Stimulated activated CD4-positive, alpha-beta T cell treated with anti-CD3 and anti-CD28 coated beads, Interleukin-15, amount 100 ng/mL, for 24 hours (primary cell): ENCODE measurements at regions not wholly inside any gene's neighbourhood (a gene's known extent, or its start where the extent isn't known, plus 50 kb on each side); places are given as distances from the start of the nearest gene placed in this dataset.
A peak's percentile ranks its signal among the peaks of the same experiment; 100 is the strongest.

Experiments
- DNase-seq: peaks from one replicate; pipeline ENCODE4 v3.0.0-alpha.2; 2020

DNA sequence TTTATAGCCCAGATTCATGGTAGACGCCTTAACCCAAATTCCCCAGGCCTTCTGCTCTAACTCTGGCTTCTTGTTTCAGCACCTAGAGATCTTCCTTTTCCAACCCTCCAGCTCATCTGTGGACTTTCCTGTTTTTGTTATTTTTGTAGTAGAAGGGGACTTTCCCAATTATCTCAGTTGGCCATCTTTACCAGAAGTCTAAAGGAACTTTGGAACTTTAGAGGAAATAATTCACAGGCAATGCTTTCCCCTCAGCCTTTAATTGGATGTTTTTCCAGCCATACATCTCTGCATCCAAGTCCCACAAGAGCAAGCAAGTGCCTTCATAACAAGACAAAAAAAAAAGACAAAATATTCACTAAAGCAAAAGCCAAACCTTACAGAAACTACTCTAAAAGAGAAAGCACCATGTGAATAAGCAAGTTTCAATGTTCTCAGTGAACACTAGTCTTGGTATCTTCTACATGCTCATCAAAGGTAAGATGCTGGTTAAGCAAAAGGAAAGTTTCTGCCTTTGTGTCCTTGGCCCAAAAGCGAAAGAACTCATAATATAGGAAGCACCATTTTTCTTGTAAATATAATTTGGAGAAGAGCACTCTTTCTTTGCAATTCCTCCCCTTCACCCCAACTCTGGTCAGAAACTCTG, 377.3 kb downstream of the SETD4 start:
- DNase-seq: no peak

DNA sequence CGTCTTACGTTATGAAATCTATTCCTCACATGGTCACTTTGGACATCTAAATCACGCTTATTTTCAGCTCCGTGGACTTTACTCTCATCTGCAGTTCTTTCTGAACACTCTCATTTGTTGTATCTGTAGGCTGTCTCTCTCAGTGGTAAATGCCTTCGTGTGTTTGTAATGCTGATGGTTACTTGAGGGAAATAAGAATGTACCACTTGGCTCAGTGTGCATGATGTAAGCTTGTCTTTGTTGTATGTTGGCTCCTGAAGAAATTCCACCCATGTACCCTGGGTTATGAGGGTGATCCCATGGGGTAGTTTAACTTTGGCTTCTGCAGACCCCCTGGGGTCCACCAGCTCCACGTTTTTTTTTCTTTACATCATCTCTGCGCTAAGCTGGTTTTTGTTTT, 378.4 kb downstream of the SETD4 start:
- no peak for DNase-seq

DNA sequence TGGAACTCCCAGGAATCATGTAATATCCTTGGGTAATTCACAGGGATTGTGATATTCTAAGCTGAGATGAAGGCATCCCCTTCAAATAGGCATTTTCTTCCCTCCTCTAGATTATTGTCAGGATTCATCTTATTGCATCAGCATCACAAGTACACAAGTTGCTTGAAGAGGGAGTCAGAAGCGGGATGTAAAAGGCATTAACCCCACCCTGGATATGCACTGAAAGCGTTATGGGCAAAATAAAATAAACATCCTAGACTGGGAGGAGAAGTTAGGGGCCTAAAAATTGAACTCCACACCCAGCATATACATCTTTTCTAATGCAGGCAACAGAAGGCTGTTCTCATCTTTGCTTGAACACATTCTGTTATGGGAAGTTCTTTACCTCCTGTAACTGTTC, 381.2 kb downstream of the SETD4 start:
- DNase-seq: no peak

DNA sequence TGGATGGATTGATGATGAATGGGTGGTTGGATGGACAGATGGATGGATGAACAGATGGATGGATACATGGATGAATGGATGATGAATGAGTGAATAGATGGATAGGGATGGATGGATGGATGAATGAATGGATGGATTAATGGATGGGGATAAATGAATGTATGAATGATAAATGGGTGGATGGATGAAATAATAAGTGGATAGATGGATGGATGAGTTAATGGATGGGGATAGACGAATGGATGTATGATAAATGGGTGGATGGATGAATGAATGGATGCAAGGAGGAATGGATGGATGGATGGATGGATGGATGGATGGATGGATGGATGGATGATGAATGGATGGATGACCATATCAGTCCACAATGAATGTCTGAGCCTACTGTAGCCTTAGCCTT, 381.9 kb downstream of the SETD4 start:
- no peak for DNase-seq

DNA sequence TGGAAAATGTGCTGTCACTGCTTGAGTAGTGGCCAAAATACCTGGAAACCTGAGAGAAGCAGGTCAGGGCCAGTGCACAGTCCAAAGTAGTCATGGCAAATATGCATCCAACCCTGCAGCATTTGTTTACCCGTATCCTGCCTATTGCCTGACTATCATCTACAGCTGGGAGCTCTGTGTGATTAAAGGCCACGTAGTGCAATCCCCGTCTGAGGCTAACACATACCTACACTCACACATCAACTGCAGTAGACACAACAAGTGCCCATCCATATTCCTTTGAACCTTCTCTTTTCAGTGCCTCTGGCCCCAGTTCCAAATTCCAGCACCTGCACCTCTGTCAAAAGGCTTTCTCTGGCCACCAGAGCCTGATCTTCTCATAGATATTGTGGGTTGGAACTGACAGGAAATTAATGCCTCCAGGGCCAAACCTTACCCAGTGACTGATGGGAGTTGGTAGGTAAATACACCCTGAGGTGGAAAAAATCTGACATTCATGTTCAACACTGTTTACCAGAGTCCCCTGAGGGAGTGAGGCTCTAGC, 383.0 kb downstream of the SETD4 start:
- no peak for DNase-seq

DNA sequence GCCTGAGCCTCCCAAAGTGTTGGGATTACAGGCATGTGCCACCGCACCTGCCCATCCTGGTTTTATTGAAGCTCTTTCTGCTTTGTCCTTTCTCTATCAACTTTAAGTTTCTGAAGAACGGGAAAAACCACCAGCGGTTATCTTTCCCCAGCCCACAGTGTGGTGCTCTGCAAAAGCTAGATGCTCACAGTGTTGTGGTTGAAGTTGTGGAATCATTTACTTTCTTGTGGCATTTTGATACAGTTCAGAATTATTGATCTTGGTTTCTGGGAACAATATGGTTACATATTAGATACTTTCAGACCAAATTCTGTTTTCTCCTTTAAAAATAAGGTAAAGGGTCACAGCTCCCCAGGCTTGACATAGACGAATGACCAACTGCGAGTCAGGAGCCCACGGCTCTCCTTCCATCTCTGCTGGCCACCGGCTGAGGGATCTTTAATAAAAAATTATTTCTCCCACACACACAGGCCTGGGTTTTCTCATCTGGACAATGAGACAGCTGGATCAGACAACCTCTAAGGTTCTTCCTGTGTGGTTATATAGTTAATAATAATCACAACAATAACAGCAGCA, 385.3 kb downstream of the SETD4 start:
- no peak for DNase-seq

DNA sequence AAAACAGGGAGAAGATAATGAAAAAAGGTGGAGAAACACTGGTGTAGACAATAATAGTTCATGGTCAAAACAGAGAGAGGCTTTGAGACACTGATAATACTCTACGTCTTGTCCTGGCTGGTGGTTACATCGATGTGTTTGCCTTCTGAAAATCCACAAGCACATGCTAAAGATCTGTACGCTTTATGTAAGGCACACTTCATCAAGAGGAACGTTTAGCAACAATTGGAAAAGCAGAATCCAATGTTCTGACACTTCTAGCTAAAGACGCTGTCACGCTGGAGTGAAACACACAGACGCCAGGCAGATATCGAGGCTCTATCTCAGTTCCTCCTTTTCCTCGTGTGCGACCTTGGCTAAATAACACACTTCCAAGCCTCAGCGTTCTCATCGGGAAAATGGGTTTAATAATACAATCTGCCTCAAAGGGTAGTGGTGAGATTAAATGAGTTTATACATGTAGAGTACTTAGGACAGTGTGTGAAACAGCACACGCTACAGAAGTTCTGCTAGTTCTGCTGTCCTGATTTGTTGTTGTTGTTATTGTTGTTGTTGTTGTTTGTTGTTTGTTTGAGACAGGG, 386.1 kb downstream of the SETD4 start:
- DNase-seq: no peak

DNA sequence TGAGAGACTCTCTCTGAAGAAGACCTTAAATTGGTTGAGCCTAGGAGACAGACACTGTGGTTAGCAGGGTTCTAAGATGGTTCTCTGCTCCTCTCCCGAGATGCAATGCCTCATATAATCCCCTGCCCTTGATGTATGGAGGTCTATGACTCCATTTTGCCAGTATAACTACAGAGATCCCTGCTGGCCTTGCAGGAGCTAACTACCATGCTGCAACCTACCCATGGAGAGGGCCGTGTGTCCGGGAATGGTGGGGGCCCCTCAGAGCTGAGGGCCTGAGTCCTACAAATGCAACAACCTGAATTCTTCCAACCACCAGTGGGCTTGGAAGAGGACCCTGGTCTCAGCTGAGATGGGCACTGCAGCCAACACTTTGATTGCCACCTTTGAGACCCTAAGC, 388.0 kb downstream of the SETD4 start:
- no peak for DNase-seq

DNA sequence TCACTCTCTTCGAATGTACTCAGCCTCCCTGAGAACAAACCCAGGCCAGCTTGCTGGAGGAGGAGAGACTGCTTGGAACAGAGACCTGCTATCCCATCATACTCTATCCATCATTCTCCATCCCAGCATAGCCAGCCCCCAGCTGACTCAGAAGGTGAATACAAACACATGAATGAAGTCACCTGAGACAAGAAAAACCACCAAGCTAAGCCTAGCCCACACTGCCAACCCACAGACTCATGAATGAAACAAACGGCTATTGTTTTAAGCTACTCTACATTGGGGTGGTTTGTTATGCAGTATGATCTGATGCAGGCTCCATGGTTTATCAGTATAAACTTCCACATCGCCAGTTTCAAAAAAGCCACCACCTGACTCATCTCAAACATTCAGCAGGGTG, 395.6 kb downstream of the SETD4 start:
- peak; percentile 10 for DNase-seq

DNA sequence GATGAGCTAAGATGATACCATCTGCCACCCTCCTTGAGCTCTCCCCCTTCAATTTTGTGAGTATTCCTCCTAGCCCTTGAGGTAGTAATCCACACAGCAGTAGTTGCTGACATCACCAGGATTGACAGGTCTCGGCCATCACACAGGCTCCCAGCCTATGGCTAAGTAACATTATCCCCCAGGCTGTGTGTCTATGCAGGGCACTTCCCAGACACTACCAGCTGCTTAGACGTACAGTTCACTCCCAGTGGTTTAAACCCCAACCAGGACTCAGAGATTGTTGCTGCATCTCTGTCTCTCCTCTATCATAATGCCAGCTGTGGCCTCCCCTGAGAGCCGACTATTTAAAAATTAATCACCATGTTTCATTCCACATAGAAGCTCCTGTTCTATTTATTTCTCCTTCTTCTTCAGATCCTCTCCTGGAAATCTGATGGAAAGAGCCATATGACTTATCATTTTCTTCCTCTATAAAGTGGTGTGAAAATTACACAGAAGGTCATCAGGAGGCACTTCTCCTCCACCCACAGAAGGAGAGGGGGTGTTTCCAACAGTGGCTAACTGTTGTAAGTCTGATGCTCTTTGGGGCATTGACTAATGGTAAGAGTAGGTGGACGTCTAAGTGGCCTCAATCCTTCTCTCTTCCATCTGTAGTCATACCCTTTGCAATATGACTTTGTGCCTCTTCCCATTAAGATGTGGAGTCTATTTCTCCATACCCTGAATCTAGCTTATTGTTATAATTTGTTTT, 396.3 kb downstream of the SETD4 start:
- no peak for DNase-seq

DNA sequence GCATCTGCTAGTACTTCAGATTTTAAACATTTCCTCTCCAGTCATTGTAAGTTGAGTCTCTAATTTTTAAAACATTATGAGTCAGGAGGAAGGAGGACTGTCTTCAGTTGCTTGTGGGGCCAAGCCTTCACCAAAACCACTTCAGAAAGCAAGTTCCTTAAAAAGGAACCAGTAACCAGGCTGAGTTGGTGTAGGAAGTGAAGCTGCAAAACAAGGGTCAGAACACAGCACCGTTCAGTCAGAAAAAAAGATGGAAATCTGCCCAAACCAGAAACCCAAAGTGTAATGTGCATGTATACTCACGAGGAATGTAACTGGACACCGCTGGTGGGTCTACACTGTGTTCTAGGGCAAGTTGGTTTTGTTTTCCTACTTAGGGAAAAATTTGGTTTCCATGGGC, 402.1 kb downstream of the SETD4 start:
- no peak for DNase-seq

DNA sequence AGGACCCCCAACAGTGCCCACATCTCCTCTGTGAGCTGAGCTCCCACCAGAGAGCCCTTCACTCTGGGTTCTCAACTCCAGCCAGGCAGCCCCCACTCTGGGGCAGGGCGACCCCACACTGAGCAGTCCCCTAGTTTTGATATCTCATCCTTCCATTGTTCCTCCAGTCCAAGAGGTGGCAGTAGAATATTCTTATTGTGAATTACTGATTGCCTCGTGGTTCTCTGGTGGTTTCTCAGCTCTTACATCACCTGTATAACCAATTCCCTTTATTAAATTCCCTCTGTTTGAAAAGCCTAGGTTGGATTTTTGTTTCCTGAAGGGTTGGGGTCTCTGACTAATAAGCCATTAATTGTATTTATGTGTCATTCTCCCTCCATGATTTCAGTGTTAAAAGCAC, 407.5 kb downstream of the SETD4 start:
- no peak for DNase-seq

DNA sequence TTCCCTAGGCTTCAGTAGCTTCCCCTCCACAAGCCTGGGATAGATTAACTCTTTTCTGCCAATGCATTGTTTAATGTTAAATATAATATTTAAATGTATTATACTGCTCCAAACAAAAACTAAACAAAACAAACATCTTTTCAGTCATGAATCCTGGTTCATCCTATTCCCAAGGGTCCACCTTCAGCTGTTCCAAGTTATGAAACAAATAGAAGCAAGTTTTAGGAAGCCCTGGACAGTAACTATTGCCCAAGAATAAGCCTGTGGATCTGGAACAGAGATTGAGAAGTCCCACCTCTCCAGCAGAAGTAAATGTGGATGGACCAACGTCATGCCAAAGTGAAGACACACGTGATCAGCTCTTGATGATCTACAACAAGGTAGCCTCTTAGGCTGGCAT, 408.1 kb downstream of the SETD4 start:
- DNase-seq: no peak

DNA sequence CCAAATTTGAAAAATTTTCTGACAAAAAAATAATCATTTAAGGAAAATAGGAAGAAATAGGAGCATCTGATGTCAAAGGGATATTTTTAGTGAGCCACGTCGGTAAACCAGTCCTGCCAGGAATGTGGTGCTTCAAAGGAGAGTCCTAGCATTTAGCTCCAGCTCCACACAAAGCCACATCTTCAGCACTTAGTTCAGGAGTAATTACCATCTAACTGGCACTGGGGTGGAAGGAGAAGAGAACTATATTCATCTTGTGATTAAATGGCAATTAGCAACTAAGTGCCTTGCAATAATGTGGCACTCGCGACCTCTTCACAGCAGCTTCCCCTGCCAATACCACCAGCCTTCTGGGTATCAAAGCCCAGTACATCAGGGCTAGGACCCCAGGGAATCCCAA, 409.1 kb downstream of the SETD4 start:
- no peak for DNase-seq

DNA sequence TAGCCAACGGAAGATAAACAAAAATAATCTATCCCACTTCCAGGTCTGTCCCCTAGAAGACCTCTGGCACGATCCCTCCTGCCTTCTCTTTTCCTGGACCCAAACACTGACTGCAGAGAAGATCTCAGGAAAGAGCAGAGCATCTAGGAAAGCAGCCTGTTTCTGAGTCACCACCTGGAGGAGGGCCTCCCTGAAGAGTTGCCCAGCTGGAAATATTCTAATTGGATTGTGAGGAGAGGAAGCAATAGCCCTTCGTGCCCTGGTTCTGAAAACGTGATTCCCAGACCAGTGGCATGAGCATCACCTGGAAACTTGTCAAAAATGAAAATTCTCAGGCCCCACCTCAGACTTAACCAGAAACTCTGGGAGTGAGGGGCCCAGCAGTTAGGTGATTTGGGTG, 411.1 kb downstream of the SETD4 start:
- no peak for DNase-seq

DNA sequence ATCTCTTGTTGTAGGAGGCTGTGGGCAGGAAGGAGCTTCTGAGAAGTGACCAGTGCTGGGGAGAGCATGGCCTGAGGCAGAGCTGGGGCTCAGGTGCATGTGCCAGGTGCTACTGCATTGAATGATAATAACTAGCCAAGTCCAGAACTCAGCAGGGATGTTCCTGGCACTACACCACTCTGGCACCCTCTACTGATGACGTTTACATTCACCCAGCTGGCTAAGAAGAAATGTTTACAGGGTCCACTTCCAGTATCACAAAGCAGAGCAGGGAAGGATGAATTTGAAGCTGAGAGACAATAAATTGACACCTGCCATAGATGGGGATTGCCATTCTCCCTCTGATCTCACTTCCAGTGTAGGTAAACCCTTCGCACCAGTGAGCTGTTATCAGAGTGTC, 411.8 kb downstream of the SETD4 start:
- no peak for DNase-seq

DNA sequence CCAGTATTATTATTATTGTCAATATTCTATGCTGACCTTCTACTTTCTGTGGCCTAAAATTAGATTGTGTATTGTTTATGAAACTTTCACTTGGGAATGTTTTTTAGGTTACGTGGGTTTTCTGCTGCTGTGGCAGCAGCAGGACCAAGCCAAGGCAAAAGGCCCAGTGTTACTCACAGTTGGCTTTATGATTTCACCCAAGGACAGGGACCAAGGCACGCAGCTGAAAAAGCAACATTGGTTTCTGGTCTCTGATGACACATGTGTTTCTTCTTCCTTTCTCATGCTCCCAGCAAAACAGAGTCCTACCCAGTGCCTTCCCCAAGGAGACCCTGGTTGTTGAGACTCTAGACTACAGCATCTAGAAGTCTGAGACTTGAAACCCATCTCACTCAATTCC, 413.7 kb downstream of the SETD4 start:
- DNase-seq: no peak

DNA sequence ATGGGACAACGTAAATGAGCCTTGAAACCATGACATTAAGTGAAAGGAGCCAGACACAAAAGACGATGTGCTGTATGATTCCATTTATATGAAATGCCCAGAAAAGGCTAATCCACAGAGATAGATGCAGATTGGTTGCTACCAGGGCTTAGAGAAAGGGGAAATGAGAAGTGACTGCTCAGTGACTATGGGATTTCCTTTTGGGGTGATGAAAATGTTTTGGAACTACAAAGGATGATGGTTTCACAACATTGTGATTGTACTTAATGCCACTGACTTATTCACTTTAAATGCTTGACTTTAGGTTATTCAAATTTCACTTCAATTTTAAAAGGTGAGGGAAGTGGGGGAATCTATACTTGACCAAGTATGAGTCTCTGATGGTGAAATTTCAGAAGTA, 414.3 kb downstream of the SETD4 start:
- DNase-seq: no peak

DNA sequence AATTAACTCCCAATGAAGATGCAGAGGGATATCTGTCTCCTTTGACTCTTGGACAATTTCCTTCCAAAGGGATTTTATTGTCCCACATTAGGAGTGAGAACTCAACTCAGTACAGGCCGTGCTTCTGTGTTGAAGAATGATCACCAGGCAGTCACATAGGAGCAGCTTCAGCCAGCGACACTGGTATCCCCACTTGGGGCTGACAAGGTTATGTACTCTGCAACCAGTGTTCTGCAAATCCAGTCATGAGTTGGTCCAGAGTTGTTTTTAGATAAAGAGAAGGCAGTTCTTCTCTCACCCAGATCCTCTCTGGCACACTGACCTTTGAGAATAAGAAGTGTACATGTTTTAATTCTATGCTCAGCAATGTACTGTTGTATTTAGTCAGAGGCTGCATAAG, 415.8 kb downstream of the SETD4 start:
- DNase-seq: no peak

DNA sequence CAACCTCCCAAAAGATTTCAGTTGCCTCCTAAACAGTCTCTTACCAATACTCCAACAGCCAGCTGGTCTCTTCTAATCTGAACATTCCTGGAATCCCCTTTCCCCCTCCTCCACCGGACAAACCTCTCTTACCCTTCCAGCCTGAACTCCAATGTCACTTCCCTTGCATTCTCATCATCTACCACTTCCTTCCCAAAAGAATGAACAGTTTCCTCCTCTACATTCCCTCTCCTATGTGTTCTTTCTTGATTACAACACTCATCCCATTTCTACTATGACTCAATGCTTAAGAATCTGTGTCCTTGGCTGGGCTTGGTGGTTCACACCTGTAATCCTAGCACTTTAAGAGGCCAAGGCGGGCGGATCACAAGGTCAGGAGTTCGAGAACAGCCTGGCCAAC, 417.1 kb downstream of the SETD4 start:
- no peak for DNase-seq

DNA sequence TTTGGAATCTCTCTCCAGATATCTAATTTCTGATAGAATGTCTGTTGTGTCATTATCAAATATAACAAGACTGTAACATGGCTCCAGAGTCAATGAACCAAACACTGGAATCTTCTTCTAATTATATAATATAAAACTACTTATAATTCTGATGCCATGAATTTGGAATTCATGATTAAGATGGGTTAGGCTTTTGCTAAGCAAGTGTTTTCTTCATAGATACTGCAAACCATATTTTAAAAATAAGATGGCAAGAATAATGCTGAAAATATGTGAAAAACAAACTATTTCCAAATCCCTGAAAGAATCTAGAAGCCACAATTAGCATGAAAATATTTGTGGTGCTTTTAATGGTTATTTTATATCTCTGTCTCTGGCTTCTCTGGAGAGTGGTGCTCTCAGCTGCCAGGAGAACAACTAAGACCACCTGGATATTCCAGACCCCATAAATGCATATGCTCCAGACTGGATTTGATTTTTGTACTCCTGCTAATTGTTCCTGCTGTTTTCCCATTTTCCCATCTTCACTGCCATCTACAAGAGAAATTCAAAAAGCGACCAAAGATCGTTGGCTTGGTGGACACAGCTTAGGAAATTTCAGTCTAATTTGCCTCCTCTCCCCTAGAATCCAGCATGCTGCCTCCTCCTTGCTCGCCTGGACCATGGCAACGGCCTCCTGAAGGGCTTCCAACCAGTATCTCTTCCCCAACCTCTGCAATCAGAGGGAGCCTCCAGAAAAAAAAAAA, 418.9 kb downstream of the SETD4 start:
- DNase-seq: no peak

DNA sequence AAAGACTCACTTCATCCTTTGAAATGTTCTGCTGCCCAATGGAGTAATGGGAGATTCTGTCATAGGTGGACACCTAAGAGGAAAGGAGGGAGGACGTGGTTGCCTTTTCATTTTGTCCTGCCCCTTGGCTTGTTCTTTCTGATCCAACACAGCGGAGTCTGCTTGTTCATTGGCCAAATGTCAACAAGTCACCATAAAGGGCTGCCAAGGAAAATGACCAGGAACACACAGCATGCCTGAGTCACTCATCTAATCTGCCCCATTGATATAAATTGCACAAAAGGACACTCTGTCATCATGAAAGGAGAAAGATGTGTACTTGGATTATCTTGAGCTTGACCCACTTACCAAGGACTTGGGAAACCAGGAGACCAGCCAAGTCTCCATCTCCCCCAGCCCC, 422.9 kb downstream of the SETD4 start:
- no peak for DNase-seq

DNA sequence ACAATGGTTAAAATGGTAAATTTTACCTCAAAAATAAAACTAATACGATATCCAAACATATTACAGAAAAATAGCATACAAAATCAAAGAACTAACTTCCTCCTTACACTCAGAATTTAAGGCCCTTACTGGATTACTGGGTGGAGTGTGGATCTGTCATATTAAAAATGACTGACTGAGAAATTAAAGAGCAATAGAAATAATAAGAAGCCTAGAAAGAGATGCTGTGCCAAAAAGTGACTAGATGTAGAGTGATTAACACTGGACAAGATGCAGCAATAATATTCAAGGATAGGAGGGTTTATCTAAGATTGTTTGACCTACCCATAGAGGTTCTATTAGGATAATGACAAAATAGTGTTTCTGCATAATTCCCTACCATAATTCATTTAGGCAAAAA, 424.3 kb downstream of the SETD4 start:
- DNase-seq: no peak
